Endothelial cell of umbilical vein (primary cell): ENCODE measurements at regions not wholly inside any gene's neighbourhood (a gene's known extent, or its start where the extent isn't known, plus 50 kb on each side); places are given as distances from the start of the nearest gene placed in this dataset.

Experiments
- CTCF ChIP-seq, 2 donors: IDR thresholded peaks; 1 replicate in 1 of 2; 2 replicates in 1 of 2; pipeline ENCODE4 v1.5.1; 2011; ENCODE audit warnings: low read length in 2 of 2, mild to moderate bottlenecking in 2 of 2, moderate library complexity in 2 of 2, control low read depth in 1 of 2, inconsistent platforms in 1 of 2, low read depth in 1 of 2; ENCODE audit not compliant: insufficient read depth in 1 of 2; ENCODE audit errors: extremely low read depth in 1 of 2
- EZH2 ChIP-seq: IDR thresholded peaks from 2 replicates; pipeline ENCODE4 v1.6.1; 2012; ENCODE audit warnings: borderline replicate concordance, low read depth, mild to moderate bottlenecking, moderate library complexity, low read length, inconsistent platforms; ENCODE audit not compliant: severe bottlenecking
- FOS ChIP-seq: IDR thresholded peaks from 2 replicates; pipeline ENCODE4 v1.6.1; 2011; ENCODE audit warnings: mild to moderate bottlenecking, low read length, moderate library complexity, borderline replicate concordance; ENCODE audit not compliant: insufficient read depth
- GATA2 ChIP-seq: IDR thresholded peaks from 2 replicates; pipeline ENCODE4 v1.7.0; 2011; ENCODE audit warnings: low read depth, mild to moderate bottlenecking, moderate library complexity, mixed read lengths, low read length; ENCODE audit not compliant: insufficient read length, insufficient read depth
- JUN ChIP-seq: IDR thresholded peaks from 2 replicates; pipeline ENCODE4 v1.6.1; 2011; ENCODE audit warnings: borderline replicate concordance, low read depth; ENCODE audit not compliant: insufficient read length, insufficient read depth
- MAX ChIP-seq: IDR thresholded peaks from 2 replicates; pipeline ENCODE4 v1.6.1; 2011; ENCODE audit not compliant: insufficient read depth, insufficient read length
- MYC ChIP-seq: IDR thresholded peaks from one replicate; pipeline ENCODE4 v1.6.1; 2011; ENCODE audit warnings: mild to moderate bottlenecking, low read depth, low read length
- POLR2A ChIP-seq: IDR thresholded peaks from 2 replicates; pipeline ENCODE4 v1.6.1; 2012; ENCODE audit warnings: low read depth, mild to moderate bottlenecking, control low read depth, low read length
- POLR2AphosphoS5 ChIP-seq: IDR thresholded peaks from 2 replicates; pipeline ENCODE4 v1.6.1; 2012; ENCODE audit warnings: low read depth, mild to moderate bottlenecking, control low read depth, low read length, moderate library complexity; ENCODE audit not compliant: insufficient read depth

- TF ChIP-seq POLR2A (no peak), CTCF (IDR thresholded peaks at IDR 0.05; ENCODE audit: extremely low read depth in 1 of 2, insufficient read depth in 1 of 2, low read depth in 1 of 2, low read length in 2 of 2) (no peak), EZH2 (no peak), MYC (no peak), POLR2AphosphoS5 (no peak), MAX (no peak), JUN (no peak), GATA2 (no peak), FOS (no peak)
These were observed 149.6 kb upstream of the PLXNA2 start for GRCh38 chr1:208393826-208394225.
